HG03457 (cell line): ENCODE measurements at regions not wholly inside any gene's neighbourhood (a gene's known extent, or its start where the extent isn't known, plus 50 kb on each side); places are given as distances from the start of the nearest gene placed in this dataset.

ENCODE experiments used
- ATAC-seq: cut with Tn5 transposase; IDR thresholded peaks from one replicate; pipeline ENCODE4 v1.9.1; 2021; ENCODE audit warnings: moderate number of reproducible peaks; ENCODE audit not compliant: unreplicated experiment

DNA sequence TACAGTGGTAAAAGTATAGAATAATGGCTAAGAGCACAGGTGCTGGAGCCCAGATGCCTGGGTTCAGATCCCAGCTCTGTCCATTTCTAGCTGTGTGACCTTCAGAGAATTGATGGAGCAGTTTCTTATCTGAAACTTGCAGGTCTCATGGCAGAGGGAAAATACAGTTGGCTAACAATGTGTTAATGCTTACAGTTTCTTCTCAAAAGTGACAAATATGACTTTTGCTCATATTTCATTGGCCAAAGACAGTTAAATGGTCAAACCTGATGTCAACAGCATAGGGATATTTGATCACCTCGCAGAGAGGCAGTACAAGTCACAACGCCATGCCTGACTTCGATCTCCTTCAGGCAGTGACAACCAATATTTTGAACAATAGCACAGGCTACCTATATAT is 60.2 kb upstream of the LCORL start:
- no peak for ATAC-seq

DNA sequence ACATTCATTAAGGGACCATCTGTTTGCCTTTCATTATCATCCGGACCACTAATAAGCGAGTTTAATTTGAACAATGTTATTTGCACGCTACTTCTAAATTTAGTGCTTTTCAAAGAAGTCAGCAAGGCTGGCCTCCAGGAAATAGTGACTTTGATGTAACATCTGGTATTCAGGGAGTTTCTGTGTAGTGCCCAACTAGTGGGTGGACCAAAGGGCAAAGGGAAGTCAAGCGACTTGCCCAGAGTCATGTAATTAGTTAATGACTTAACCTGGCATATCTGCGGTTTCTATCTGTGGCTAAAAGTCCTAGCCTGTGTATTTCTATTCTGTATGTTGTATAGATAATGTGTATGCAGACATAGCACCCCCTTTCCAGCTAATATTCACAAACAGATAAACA is 56.3 kb upstream of the LCORL start:
- ATAC-seq: no peak

GRCh38 chr4:18075823-18076433 is 54.4 kb upstream of the LCORL start:
- ATAC-seq: no peak

DNA sequence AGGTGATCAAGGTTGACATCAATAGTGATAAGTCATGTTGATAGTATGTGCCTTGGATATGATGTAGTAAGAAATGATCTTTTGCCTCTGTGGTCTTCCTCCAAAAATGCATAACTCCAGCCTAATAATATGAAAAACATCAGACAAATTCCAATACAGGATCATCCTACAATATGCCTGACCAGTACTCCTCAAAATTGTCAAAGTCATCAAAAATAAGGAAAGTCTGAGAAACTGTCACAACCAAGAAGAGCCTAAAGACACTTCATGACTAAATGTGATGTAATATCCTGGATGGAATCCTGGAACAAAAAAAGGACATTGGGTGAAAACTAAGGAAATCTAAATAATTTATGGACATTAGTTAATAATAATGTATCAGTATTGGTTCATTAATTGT is 50.3 kb upstream of the LCORL start:
- no peak for ATAC-seq
